CD4-positive, alpha-beta T cell (primary cell): ENCODE measurements at regions not wholly inside any gene's neighbourhood (a gene's known extent, or its start where the extent isn't known, plus 50 kb on each side); places are given as distances from the start of the nearest gene placed in this dataset.

Source experiments
- ATAC-seq: fragments of 200-7000 bp; cut with Tn5 transposase; one replicate; pipeline ENCODE4 v1.10.0; 2022; ENCODE audit warnings: mild to moderate bottlenecking; ENCODE audit not compliant: poor library complexity
- CTCF ChIA-PET: fragments of 350-600 bp; sonication (Branson Sonifier 250); formaldehyde crosslinking; loops from one replicate; lab custom pipeline; 2021; ENCODE audit warnings: antibody characterized with exemption, inconsistent platforms; lab: Charles Lee
- POLR2A ChIA-PET: fragments of 350-600 bp; sonication (Branson Sonifier 250); formaldehyde crosslinking; loops from one replicate; lab custom pipeline; 2021; ENCODE audit warnings: antibody characterized with exemption, inconsistent platforms; lab: Charles Lee
- DNase-seq, 14 experiments: peaks; one replicate each; pipeline ENCODE4 v3.0.0-alpha.2; 2013 to 2020; ENCODE audit warnings: mixed read lengths in 2 of 14
- H3K27ac ChIP-seq, 2 donors: one replicate each; pipeline versions ENCODE4 v1.5.1 to v1.7.0; 2013; ENCODE audit warnings: low read length in 2 of 2, low read depth in 1 of 2, mild to moderate bottlenecking in 1 of 2
- H3K27me3 ChIP-seq, 2 experiments: 1 replicate in 1 of 2; 2 replicates in 1 of 2; pipeline versions ENCODE4 v1.6.1 to v1.7.0; 2013; ENCODE audit warnings: low read length in 2 of 2, control low read depth in 1 of 2, mild to moderate bottlenecking in 1 of 2, moderate library complexity in 1 of 2; ENCODE audit not compliant: insufficient read depth in 2 of 2, control insufficient read depth in 1 of 2
- H3K36me3 ChIP-seq: one replicate; pipeline ENCODE4 v1.6.1; 2013; ENCODE audit warnings: low read length, control low read depth; ENCODE audit not compliant: insufficient read depth
- H3K4me1 ChIP-seq: one replicate; pipeline ENCODE4 v1.6.1; 2013; ENCODE audit warnings: low read length, control low read depth; ENCODE audit not compliant: insufficient read depth
- H3K4me3 ChIP-seq: one replicate; pipeline ENCODE4 v1.5.1; 2013; ENCODE audit warnings: mild to moderate bottlenecking, low read length, moderate library complexity
- H3K9me3 ChIP-seq, 2 experiments: 1 replicate in 1 of 2; 2 replicates in 1 of 2; pipeline versions ENCODE4 v1.6.1 to v1.7.0; 2013; ENCODE audit warnings: low read length in 2 of 2, mild to moderate bottlenecking in 2 of 2, control low read depth in 1 of 2, moderate library complexity in 1 of 2; ENCODE audit not compliant: control insufficient read depth in 1 of 2, insufficient read depth in 1 of 2
- H3K27ac Mint-ChIP-seq: one replicate; pipeline ENCODE4 v1.8.0; 2020; ENCODE audit warnings: mixed read lengths
- H3K27me3 Mint-ChIP-seq: one replicate; pipeline ENCODE4 v1.8.0; 2021; ENCODE audit warnings: mixed read lengths
- H3K36me3 Mint-ChIP-seq: one replicate; pipeline ENCODE4 v1.8.0; 2021; ENCODE audit warnings: low read depth, mixed read lengths
- H3K4me1 Mint-ChIP-seq: one replicate; pipeline ENCODE4 v1.8.0; 2021; ENCODE audit warnings: low read depth, mixed read lengths
- H3K4me3 Mint-ChIP-seq: one replicate; pipeline ENCODE4 v1.8.0; 2020; ENCODE audit warnings: mild to moderate bottlenecking, mixed read lengths
- H3K9me3 Mint-ChIP-seq: one replicate; pipeline ENCODE4 v1.8.0; 2020; ENCODE audit warnings: mixed read lengths
- intact Hi-C, 2 experiments: fragments of 100-400 bp; cut with DNase I in 1 of 2; cut with micrococcal nuclease in 1 of 2; formaldehyde crosslinking; loops; one replicate each; pipeline versions ENCODE4 v1.15.1 to v1.9.0; 2023 to 2025; cut with DNase I, micrococcal nuclease
- TF ChIP-seq, protein P1 (sequence below): fragments of 200-600 bp; IDR thresholded peaks from one replicate; pipeline ENCODE4 v1.8.0; 2022; ENCODE audit warnings: antibody characterized with exemption, mild to moderate bottlenecking

DNA sequence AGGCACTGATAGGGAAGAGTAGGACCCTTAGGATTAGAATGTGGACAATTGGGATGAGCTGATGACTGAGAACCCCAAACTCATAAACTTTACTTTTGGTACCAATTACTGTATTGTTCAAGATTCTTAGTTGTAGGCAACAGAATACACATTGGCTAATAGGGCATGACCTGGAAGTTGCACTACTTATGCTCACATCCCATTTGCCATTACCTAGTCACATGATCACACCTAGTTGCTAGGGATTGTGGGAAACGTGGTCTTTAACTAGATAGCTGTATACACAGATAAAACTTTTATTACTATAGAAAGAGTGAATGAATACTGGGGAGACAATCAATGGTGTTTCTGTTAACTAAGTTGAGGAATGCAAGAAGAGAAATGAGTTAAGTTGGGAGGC lies 113.4 kb upstream of the AKIRIN2 start:
- Histone ChIP-seq H3K4me1 (no peaks in the 10 kb centered on the region), H3K36me3 (no peaks in the 10 kb centered on the region), H3K27me3 (no peaks in the 10 kb centered on the region), H3K9me3 (no peaks in the 10 kb centered on the region), H3K27ac (no peak overlapping the region), H3K4me3 (no peak overlapping the region)
- TF ChIP-seq, protein P1, sequence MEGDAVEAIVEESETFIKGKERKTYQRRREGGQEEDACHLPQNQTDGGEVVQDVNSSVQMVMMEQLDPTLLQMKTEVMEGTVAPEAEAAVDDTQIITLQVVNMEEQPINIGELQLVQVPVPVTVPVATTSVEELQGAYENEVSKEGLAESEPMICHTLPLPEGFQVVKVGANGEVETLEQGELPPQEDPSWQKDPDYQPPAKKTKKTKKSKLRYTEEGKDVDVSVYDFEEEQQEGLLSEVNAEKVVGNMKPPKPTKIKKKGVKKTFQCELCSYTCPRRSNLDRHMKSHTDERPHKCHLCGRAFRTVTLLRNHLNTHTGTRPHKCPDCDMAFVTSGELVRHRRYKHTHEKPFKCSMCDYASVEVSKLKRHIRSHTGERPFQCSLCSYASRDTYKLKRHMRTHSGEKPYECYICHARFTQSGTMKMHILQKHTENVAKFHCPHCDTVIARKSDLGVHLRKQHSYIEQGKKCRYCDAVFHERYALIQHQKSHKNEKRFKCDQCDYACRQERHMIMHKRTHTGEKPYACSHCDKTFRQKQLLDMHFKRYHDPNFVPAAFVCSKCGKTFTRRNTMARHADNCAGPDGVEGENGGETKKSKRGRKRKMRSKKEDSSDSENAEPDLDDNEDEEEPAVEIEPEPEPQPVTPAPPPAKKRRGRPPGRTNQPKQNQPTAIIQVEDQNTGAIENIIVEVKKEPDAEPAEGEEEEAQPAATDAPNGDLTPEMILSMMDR = no peak
- DNase-seq (no peak), ATAC-seq (no peak)
- no peaks in the 10 kb centered on the region for H3K36me3 Mint-ChIP-seq
- intact Hi-C loops = no loop called here
- H3K4me1 Mint-ChIP-seq = no peaks in the 10 kb centered on the region
- ChIA-PET POLR2A (interaction anchor here (0.6 kb wide), 1 partner anchor 9 kb away, joined by 3 read pairs; no protein-coding TSS in a partner anchor), CTCF (interaction anchor here (0.9 kb wide), 1 partner anchor 10 kb away, joined by 3 read pairs; no protein-coding TSS in a partner anchor)
- H3K4me3 Mint-ChIP-seq = no peak overlapping the region
- H3K27ac Mint-ChIP-seq = no peak overlapping the region
- H3K9me3 Mint-ChIP-seq = no peaks in the 10 kb centered on the region
- peaks cover 25% of the 10 kb centered on the region for H3K27me3 Mint-ChIP-seq

GRCh38 chr6:87808005-87808757 lies 106.1 kb upstream of the AKIRIN2 start:
- H3K4me3 Mint-ChIP-seq = no peak overlapping the region
- ChIA-PET CTCF (no interaction called here), POLR2A (no interaction called here)
- TF ChIP-seq, protein P1 = no peak
- H3K27me3 Mint-ChIP-seq = peaks cover 37% of the 10 kb centered on the region
- H3K27ac Mint-ChIP-seq = no peak overlapping the region
- no peaks in the 10 kb centered on the region for H3K4me1 ChIP-seq
- H3K9me3 Mint-ChIP-seq = no peaks in the 10 kb centered on the region
- no peaks in the 10 kb centered on the region for H3K27me3 ChIP-seq
- H3K36me3 ChIP-seq = no peaks in the 10 kb centered on the region
- no peak overlapping the region for H3K27ac ChIP-seq
- no peak overlapping the region for H3K4me3 ChIP-seq
- H3K36me3 Mint-ChIP-seq = no peaks in the 10 kb centered on the region
- H3K9me3 ChIP-seq = no peaks in the 10 kb centered on the region
- DNase-seq (no peak), ATAC-seq (no peak)
- intact Hi-C loops = no loop called here
- no peaks in the 10 kb centered on the region for H3K4me1 Mint-ChIP-seq

GRCh38 chr6:87807475-87807874 lies 105.4 kb upstream of the AKIRIN2 start:
- CTCF ChIA-PET = no interaction called here
- no peak overlapping the region for H3K27ac ChIP-seq

More at GRCh38 chr6:87807475-87807874, 105.4 kb upstream of the AKIRIN2 start:
- no peaks in the 10 kb centered on the region for H3K27me3 ChIP-seq
- no peak overlapping the region for H3K4me3 ChIP-seq
- Mint-ChIP-seq H3K27ac (no peak overlapping the region), H3K4me3 (no peak overlapping the region), H3K4me1 (no peaks in the 10 kb centered on the region), H3K36me3 (no peaks in the 10 kb centered on the region), H3K9me3 (no peaks in the 10 kb centered on the region), H3K27me3 (peaks cover 33% of the 10 kb centered on the region)
- H3K9me3 ChIP-seq = no peaks in the 10 kb centered on the region
- POLR2A ChIA-PET = no interaction called here
- no peaks in the 10 kb centered on the region for H3K36me3 ChIP-seq
- intact Hi-C loops = no loop called here
- TF ChIP-seq, protein P1 = no peak
- ATAC-seq = no peak
- no peak for DNase-seq
- no peaks in the 10 kb centered on the region for H3K4me1 ChIP-seq
